ENCODE measurements at regions not wholly inside any gene's neighbourhood (a gene's known extent, or its start where the extent isn't known, plus 50 kb on each side); places are given as distances from the start of the nearest gene placed in this dataset.

DNA sequence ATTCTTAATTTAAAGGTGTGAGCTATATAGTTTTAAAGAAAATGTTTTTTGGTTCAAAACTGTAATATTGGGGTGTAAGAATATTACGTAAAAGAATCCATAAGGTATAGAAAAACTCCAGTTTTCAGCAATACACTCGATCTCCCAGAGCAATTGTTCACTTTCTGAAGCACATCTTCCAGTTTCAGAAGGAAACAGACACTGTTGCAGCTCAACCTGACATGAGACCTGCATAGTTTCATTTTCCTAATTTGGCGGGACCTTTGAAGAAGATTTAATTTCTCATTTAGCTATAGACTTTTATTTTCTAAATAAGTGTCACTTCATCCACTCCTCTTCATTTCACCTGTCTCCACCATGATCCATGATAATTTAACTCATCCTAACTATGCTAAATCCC, 281.5 kb downstream of the HTR1B start:
- in situ Hi-C loops (cut with HindIII; ENCODE audit: low sequenced_read_pairs), result no loop called here
- no peak for DNase-seq (ENCODE audit: low read depth)
- no peak overlapping the region for H3K4me3 ChIP-seq (ENCODE audit: low read depth, low read length)
- TF ChIP-seq, protein P1, sequence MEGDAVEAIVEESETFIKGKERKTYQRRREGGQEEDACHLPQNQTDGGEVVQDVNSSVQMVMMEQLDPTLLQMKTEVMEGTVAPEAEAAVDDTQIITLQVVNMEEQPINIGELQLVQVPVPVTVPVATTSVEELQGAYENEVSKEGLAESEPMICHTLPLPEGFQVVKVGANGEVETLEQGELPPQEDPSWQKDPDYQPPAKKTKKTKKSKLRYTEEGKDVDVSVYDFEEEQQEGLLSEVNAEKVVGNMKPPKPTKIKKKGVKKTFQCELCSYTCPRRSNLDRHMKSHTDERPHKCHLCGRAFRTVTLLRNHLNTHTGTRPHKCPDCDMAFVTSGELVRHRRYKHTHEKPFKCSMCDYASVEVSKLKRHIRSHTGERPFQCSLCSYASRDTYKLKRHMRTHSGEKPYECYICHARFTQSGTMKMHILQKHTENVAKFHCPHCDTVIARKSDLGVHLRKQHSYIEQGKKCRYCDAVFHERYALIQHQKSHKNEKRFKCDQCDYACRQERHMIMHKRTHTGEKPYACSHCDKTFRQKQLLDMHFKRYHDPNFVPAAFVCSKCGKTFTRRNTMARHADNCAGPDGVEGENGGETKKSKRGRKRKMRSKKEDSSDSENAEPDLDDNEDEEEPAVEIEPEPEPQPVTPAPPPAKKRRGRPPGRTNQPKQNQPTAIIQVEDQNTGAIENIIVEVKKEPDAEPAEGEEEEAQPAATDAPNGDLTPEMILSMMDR (IDR thresholded peaks at IDR 0.05; ENCODE audit: low read depth, low read length, missing control alignments), result no peak

DNA sequence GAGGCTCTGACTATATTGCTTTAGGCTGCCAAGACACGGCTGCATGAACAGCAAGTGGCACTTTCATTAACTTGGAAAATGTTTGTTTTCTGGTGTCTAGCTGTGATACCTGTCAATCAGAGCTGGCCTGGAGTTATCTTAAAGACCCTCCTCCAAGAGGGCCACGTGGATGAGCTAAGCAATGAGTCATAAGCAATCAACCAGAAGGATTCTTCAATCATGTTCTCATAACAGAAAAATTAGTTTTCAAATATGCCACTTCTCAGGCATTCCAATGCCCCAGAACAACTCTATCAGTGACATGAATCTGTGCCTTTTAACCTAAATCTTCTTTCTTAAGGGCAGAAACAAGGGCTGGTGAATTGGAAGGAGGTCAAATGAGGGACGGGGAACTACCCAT, 283.0 kb downstream of the HTR1B start:
- in situ Hi-C loops (cut with HindIII; ENCODE audit: low sequenced_read_pairs), result no loop called here
- no peak overlapping the region for H3K4me3 ChIP-seq (ENCODE audit: low read depth, low read length)
- TF ChIP-seq, protein P1 (IDR thresholded peaks at IDR 0.05; ENCODE audit: low read depth, low read length, missing control alignments), result no peak
- no peak for DNase-seq (ENCODE audit: low read depth)

DNA sequence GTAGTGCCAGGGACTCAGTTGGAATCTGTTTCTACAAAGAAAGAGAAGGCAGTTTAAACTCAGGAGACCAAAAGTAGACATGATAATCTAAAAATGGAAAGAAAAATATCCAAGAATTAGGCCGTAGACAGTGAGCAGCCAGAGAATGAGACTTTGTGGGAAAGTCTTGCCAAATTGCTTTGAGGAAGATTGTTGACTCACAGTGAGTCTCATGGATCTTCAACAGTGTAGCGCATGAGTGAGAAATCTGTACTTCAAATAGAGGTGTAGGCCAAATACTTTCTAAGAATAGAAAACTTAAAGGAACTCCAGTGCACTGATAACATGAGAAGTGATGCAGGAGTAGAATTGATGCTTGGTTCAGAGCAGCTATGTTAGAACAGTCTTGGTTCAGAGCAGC, 284.5 kb downstream of the HTR1B start:
- in situ Hi-C loops (cut with HindIII; ENCODE audit: low sequenced_read_pairs), result no loop called here
- no peak overlapping the region for H3K4me3 ChIP-seq (ENCODE audit: low read depth, low read length)
- TF ChIP-seq, protein P1 (IDR thresholded peaks at IDR 0.05; ENCODE audit: low read depth, low read length, missing control alignments), result no peak
- no peak for DNase-seq (ENCODE audit: low read depth)

DNA sequence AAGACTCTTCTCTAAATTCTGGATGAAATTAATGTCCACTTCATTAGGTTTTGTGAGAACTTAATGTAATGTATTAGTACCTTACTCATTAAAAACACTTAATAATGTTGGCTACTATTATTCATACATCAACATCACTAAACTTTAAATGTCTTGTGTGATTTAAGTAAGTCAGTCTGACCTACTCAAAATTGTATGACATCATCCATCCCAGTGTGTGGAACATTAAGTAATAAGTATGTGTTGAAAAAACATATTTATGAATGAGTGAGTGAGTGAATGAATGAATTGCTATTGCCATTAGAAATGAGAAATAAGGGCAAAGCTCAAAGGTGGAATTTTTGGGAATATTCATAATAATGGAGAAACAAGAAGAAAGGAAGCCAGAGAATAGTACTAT, 285.8 kb downstream of the HTR1B start:
- TF ChIP-seq, protein P1 (IDR thresholded peaks at IDR 0.05; ENCODE audit: low read depth, low read length, missing control alignments), result no peak
- H3K4me3 ChIP-seq (ENCODE audit: low read depth, low read length), result no peak overlapping the region
- in situ Hi-C loops (cut with HindIII; ENCODE audit: low sequenced_read_pairs), result no loop called here
- DNase-seq (ENCODE audit: low read depth), result no peak

DNA sequence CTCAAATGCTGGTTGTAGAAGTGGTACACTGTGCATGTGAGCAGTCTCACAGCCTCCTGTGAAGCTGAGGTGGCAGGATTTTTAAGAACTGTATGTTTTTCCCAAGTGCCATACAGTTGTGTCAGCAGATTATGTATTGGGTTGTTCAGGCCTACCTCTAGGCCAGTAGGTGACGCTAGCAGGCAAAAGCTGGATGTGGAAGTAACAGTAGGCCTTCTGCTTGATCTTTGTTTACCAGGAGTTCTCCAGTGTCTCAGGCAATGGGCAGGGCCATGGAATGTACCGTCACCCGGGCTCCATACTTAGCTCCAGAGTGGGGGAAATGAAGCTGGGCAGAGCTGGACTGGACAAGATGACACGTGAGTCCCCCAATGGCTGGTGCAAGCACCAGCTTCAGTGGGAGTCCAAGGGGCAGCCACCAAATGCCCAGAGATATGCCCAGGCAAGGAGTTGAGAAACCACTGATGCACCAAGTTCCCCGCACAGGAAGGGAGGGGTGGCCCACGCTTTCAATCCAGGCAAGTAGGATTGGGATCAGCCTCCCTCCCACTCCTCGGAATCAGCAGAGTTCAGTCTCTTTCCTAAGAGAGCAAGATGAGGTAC, 289.7 kb downstream of the HTR1B start:
- DNase-seq (ENCODE audit: low read depth), result no peak

DNA sequence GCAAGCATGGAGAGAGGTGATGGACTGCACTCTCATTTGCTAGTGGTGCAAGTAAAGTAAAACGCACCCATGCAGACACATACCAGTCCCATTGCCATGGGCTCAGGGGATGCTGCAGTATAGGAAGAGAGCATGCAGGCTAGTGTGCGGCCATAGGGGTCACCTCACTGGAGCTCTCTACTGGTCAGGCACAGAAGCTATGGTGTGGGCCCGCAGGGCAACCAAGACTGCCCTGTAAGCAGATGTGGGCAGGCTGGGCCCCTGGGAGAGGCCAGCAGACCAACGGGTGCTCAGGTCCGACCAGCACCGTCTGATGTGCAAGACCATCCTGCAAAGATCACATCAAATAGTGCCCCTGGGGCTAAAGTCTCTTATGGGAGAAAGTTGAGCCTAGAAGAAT, 290.7 kb downstream of the HTR1B start:
- DNase-seq (ENCODE audit: low read depth), result no peak
- TF ChIP-seq, protein P1 (IDR thresholded peaks at IDR 0.05; ENCODE audit: low read depth, low read length, missing control alignments), result no peak
- no peak overlapping the region for H3K4me3 ChIP-seq (ENCODE audit: low read depth, low read length)
- in situ Hi-C loops (cut with HindIII; ENCODE audit: low sequenced_read_pairs), result no loop called here

More for the DNA sequence above, 289.7 kb downstream of the HTR1B start:
- no peak overlapping the region for H3K4me3 ChIP-seq (ENCODE audit: low read depth, low read length)
- in situ Hi-C loops (cut with HindIII; ENCODE audit: low sequenced_read_pairs), result no loop called here
- TF ChIP-seq, protein P1 (IDR thresholded peaks at IDR 0.05; ENCODE audit: low read depth, low read length, missing control alignments), result no peak

All from astrocyte of the cerebellum (primary cell).